HL-60 (cell line): ENCODE measurements at regions not wholly inside any gene's neighbourhood (a gene's known extent, or its start where the extent isn't known, plus 50 kb on each side); places are given as distances from the start of the nearest gene placed in this dataset.

Experiments
- CTCF ChIP-seq: IDR thresholded peaks from one replicate; pipeline ENCODE4 v1.5.1; 2011; ENCODE audit warnings: low read length, control low read depth, inconsistent platforms; ENCODE audit not compliant: insufficient read depth
- GABPA ChIP-seq: IDR thresholded peaks from 2 replicates; pipeline ENCODE4 v1.6.1; 2012; ENCODE audit warnings: low read depth
- POLR2AphosphoS5 ChIP-seq: IDR thresholded peaks from 2 replicates; pipeline ENCODE4 v1.6.1; 2012; ENCODE audit warnings: low read depth
- REST ChIP-seq: IDR thresholded peaks from 2 replicates; pipeline ENCODE4 v1.6.1; 2012; ENCODE audit warnings: low read depth; ENCODE audit not compliant: insufficient replicate concordance

- TF ChIP-seq CTCF (no peak), POLR2AphosphoS5 (no peak), GABPA (no peak), REST (no peak)
These were observed 158.0 kb downstream of the HNRNPD start for GRCh38 chr4:82215800-82216199.
